HL-60/S4 (cell line): ENCODE measurements at regions not wholly inside any gene's neighbourhood (a gene's known extent, or its start where the extent isn't known, plus 50 kb on each side); places are given as distances from the start of the nearest gene placed in this dataset.

Experiments
- in situ Hi-C: fragments of 300-500 bp; cut with MboI; formaldehyde crosslinking; loops from 2 replicates; pipeline ENCODE4 v1.14.3; 2022; ENCODE audit warnings: low sequenced_read_pairs

- in situ Hi-C loops = no loop called here
Observed at GRCh38 chr3:153311541-153311940, 149.5 kb downstream of the RAP2B start.

- in situ Hi-C loops = no loop called here
Observed at GRCh38 chr3:153313302-153313965, 151.4 kb downstream of the RAP2B start.

GRCh38 chr3:153314038-153314437, 152.0 kb downstream of the RAP2B start:
- in situ Hi-C loops = no loop called here

GRCh38 chr3:153315781-153316180, 153.8 kb downstream of the RAP2B start:
- in situ Hi-C loops = no loop called here

- in situ Hi-C loops = no loop called here
Observed at GRCh38 chr3:153319705-153320554, 157.9 kb downstream of the RAP2B start.

- in situ Hi-C loops = no loop called here
Observed at GRCh38 chr3:153320585-153321128, 158.6 kb downstream of the RAP2B start.

GRCh38 chr3:153328690-153329089, 166.7 kb downstream of the RAP2B start:
- in situ Hi-C loops = no loop called here

GRCh38 chr3:153330901-153331300, 168.9 kb downstream of the RAP2B start:
- in situ Hi-C loops = no loop called here

- in situ Hi-C loops = no loop called here
Observed at GRCh38 chr3:153331676-153332075, 169.7 kb downstream of the RAP2B start.

GRCh38 chr3:153334558-153334957, 172.5 kb downstream of the RAP2B start:
- in situ Hi-C loops = no loop called here

- in situ Hi-C loops = no loop called here
Observed at GRCh38 chr3:153337369-153337768, 175.3 kb downstream of the RAP2B start.

- in situ Hi-C loops = no loop called here
Observed at GRCh38 chr3:153338487-153338886, 176.5 kb downstream of the RAP2B start.

GRCh38 chr3:153339065-153339464, 177.0 kb downstream of the RAP2B start:
- in situ Hi-C loops = no loop called here

GRCh38 chr3:153343988-153344782, 182.2 kb downstream of the RAP2B start:
- in situ Hi-C loops = no loop called here

- in situ Hi-C loops = no loop called here
Observed at GRCh38 chr3:153348457-153349107, 186.6 kb downstream of the RAP2B start.

GRCh38 chr3:153349108-153349499, 187.1 kb downstream of the RAP2B start:
- in situ Hi-C loops = no loop called here

- in situ Hi-C loops = no loop called here
Observed at GRCh38 chr3:153350420-153350819, 188.4 kb downstream of the RAP2B start.

GRCh38 chr3:153354641-153355040, 192.6 kb downstream of the RAP2B start:
- in situ Hi-C loops = no loop called here

GRCh38 chr3:153355559-153355958, 193.5 kb downstream of the RAP2B start:
- in situ Hi-C loops = no loop called here

GRCh38 chr3:153356908-153357307, 194.9 kb downstream of the RAP2B start:
- in situ Hi-C loops = no loop called here

- in situ Hi-C loops = no loop called here
Observed at GRCh38 chr3:153357436-153357835, 195.4 kb downstream of the RAP2B start.
